CD4-positive, alpha-beta T cell (primary cell): ENCODE measurements at regions not wholly inside any gene's neighbourhood (a gene's known extent, or its start where the extent isn't known, plus 50 kb on each side); places are given as distances from the start of the nearest gene placed in this dataset.

Source experiments
- ATAC-seq: fragments of 200-7000 bp; cut with Tn5 transposase; one replicate; pipeline ENCODE4 v1.10.0; 2022; ENCODE audit warnings: mild to moderate bottlenecking; ENCODE audit not compliant: poor library complexity
- CTCF ChIA-PET: fragments of 350-600 bp; sonication (Branson Sonifier 250); formaldehyde crosslinking; loops from one replicate; lab custom pipeline; 2021; ENCODE audit warnings: antibody characterized with exemption, inconsistent platforms; lab: Charles Lee
- POLR2A ChIA-PET: fragments of 350-600 bp; sonication (Branson Sonifier 250); formaldehyde crosslinking; loops from one replicate; lab custom pipeline; 2021; ENCODE audit warnings: antibody characterized with exemption, inconsistent platforms; lab: Charles Lee
- DNase-seq, 14 experiments: peaks; one replicate each; pipeline ENCODE4 v3.0.0-alpha.2; 2013 to 2020; ENCODE audit warnings: mixed read lengths in 2 of 14
- H3K27ac ChIP-seq, 2 donors: one replicate each; pipeline versions ENCODE4 v1.5.1 to v1.7.0; 2013; ENCODE audit warnings: low read length in 2 of 2, low read depth in 1 of 2, mild to moderate bottlenecking in 1 of 2
- H3K27me3 ChIP-seq, 2 experiments: 1 replicate in 1 of 2; 2 replicates in 1 of 2; pipeline versions ENCODE4 v1.6.1 to v1.7.0; 2013; ENCODE audit warnings: low read length in 2 of 2, control low read depth in 1 of 2, mild to moderate bottlenecking in 1 of 2, moderate library complexity in 1 of 2; ENCODE audit not compliant: insufficient read depth in 2 of 2, control insufficient read depth in 1 of 2
- H3K36me3 ChIP-seq: one replicate; pipeline ENCODE4 v1.6.1; 2013; ENCODE audit warnings: low read length, control low read depth; ENCODE audit not compliant: insufficient read depth
- H3K4me1 ChIP-seq: one replicate; pipeline ENCODE4 v1.6.1; 2013; ENCODE audit warnings: low read length, control low read depth; ENCODE audit not compliant: insufficient read depth
- H3K4me3 ChIP-seq: one replicate; pipeline ENCODE4 v1.5.1; 2013; ENCODE audit warnings: mild to moderate bottlenecking, low read length, moderate library complexity
- H3K9me3 ChIP-seq, 2 experiments: 1 replicate in 1 of 2; 2 replicates in 1 of 2; pipeline versions ENCODE4 v1.6.1 to v1.7.0; 2013; ENCODE audit warnings: low read length in 2 of 2, mild to moderate bottlenecking in 2 of 2, control low read depth in 1 of 2, moderate library complexity in 1 of 2; ENCODE audit not compliant: control insufficient read depth in 1 of 2, insufficient read depth in 1 of 2
- H3K27ac Mint-ChIP-seq: one replicate; pipeline ENCODE4 v1.8.0; 2020; ENCODE audit warnings: mixed read lengths
- H3K27me3 Mint-ChIP-seq: one replicate; pipeline ENCODE4 v1.8.0; 2021; ENCODE audit warnings: mixed read lengths
- H3K36me3 Mint-ChIP-seq: one replicate; pipeline ENCODE4 v1.8.0; 2021; ENCODE audit warnings: low read depth, mixed read lengths
- H3K4me1 Mint-ChIP-seq: one replicate; pipeline ENCODE4 v1.8.0; 2021; ENCODE audit warnings: low read depth, mixed read lengths
- H3K4me3 Mint-ChIP-seq: one replicate; pipeline ENCODE4 v1.8.0; 2020; ENCODE audit warnings: mild to moderate bottlenecking, mixed read lengths
- H3K9me3 Mint-ChIP-seq: one replicate; pipeline ENCODE4 v1.8.0; 2020; ENCODE audit warnings: mixed read lengths
- intact Hi-C, 2 experiments: fragments of 100-400 bp; cut with DNase I in 1 of 2; cut with micrococcal nuclease in 1 of 2; formaldehyde crosslinking; loops; one replicate each; pipeline versions ENCODE4 v1.15.1 to v1.9.0; 2023 to 2025; cut with DNase I, micrococcal nuclease
- TF ChIP-seq, protein P1 (sequence below): fragments of 200-600 bp; IDR thresholded peaks from one replicate; pipeline ENCODE4 v1.8.0; 2022; ENCODE audit warnings: antibody characterized with exemption, mild to moderate bottlenecking

DNA sequence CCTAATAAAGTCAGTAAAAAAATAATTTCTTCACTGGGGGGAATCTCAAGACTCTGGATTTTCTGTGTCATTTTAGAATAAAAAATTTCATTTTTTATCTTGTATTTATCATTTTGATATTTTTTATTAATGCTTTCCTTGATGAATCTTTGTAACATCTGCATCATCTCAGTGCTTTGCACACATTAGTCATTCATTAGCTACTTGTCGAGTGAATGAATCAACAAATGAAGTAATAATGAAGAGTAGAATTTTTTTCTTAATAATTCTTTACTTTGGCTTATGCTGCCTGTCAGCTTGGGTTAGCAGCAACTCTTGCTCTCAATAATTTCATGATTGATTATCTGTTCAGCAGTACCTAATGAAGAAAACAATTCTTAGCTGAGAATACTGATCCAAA, 530.8 kb downstream of the GRXCR1 start:
- intact Hi-C loops: no loop called here
- Mint-ChIP-seq H3K4me1 (no peaks in the 10 kb centered on the region), H3K27me3 (no peaks in the 10 kb centered on the region), H3K9me3 (peaks cover 14% of the 10 kb centered on the region), H3K36me3 (no peaks in the 10 kb centered on the region), H3K4me3 (no peak overlapping the region), H3K27ac (no peak overlapping the region)
- Histone ChIP-seq H3K4me1 (no peaks in the 10 kb centered on the region), H3K36me3 (no peaks in the 10 kb centered on the region), H3K27me3 (no peaks in the 10 kb centered on the region), H3K27ac (no peak overlapping the region), H3K4me3 (no peak overlapping the region), H3K9me3 (peaks cover 0 to 5% of the 10 kb centered on the region in 2 experiments)
- TF ChIP-seq, protein P1, sequence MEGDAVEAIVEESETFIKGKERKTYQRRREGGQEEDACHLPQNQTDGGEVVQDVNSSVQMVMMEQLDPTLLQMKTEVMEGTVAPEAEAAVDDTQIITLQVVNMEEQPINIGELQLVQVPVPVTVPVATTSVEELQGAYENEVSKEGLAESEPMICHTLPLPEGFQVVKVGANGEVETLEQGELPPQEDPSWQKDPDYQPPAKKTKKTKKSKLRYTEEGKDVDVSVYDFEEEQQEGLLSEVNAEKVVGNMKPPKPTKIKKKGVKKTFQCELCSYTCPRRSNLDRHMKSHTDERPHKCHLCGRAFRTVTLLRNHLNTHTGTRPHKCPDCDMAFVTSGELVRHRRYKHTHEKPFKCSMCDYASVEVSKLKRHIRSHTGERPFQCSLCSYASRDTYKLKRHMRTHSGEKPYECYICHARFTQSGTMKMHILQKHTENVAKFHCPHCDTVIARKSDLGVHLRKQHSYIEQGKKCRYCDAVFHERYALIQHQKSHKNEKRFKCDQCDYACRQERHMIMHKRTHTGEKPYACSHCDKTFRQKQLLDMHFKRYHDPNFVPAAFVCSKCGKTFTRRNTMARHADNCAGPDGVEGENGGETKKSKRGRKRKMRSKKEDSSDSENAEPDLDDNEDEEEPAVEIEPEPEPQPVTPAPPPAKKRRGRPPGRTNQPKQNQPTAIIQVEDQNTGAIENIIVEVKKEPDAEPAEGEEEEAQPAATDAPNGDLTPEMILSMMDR: no peak
- ChIA-PET POLR2A (no interaction called here), CTCF (no interaction called here)
- ATAC-seq: no peak
- no peak for DNase-seq

DNA sequence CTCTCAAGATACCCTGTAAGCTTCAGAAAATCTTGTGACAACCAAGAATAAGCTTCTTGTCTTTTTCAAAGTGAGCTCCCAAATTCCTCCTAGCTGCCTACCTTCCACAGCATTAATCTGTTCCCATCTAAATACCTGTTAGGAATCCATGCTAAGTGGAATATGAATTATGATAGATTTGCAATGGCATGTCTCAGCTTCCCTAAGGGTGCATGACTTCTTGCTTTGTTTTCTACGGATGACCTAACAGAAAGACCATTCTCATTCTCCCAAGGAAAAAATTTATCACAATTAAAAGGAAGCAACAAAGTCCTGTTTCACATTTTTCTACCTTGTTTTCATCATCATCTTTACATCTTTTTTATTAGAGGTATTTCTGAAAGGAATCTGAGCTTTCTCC, 532.7 kb downstream of the GRXCR1 start:
- TF ChIP-seq, protein P1: no peak
- H3K27me3 Mint-ChIP-seq: no peaks in the 10 kb centered on the region
- H3K4me1 Mint-ChIP-seq: no peaks in the 10 kb centered on the region
- no peaks in the 10 kb centered on the region for H3K36me3 Mint-ChIP-seq
- Histone ChIP-seq H3K36me3 (no peaks in the 10 kb centered on the region), H3K4me1 (no peaks in the 10 kb centered on the region), H3K27me3 (no peaks in the 10 kb centered on the region), H3K9me3 (peaks cover 5 to 6% of the 10 kb centered on the region in 2 experiments), H3K27ac (no peak overlapping the region), H3K4me3 (no peak overlapping the region)
- no peak overlapping the region for H3K4me3 Mint-ChIP-seq
- ATAC-seq (no peak), DNase-seq (no peak)
- CTCF ChIA-PET: no interaction called here
- POLR2A ChIA-PET: no interaction called here
- intact Hi-C loops: no loop called here
- H3K9me3 Mint-ChIP-seq: peaks cover 16% of the 10 kb centered on the region
- no peak overlapping the region for H3K27ac Mint-ChIP-seq

DNA sequence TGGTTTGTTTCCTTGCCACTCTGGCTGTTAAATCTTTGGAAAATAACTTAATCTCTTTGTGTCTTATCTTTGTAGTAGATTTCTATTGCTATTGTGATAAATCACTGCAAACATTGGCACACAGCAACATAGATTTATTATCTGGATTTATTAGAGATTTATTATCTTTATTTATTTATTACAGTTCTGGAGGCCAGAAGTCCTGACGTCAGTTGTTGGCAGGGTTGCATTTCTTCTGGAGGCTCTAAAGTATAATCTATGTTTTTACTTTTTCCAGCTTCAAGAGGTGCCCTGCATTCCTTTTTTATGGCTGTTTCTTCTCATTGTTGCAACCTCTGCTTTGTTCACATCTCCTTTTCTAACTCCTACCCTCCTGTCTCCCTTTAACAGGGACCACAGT, 542.8 kb downstream of the GRXCR1 start:
- Histone ChIP-seq H3K36me3 (no peaks in the 10 kb centered on the region), H3K9me3 (no peaks in the 10 kb centered on the region), H3K27me3 (no peaks in the 10 kb centered on the region), H3K4me1 (no peaks in the 10 kb centered on the region), H3K4me3 (no peak overlapping the region), H3K27ac (no peak overlapping the region)
- TF ChIP-seq, protein P1: no peak
- intact Hi-C loops: no loop called here
- Mint-ChIP-seq H3K9me3 (peaks cover 17% of the 10 kb centered on the region), H3K27me3 (no peaks in the 10 kb centered on the region), H3K4me1 (no peaks in the 10 kb centered on the region), H3K4me3 (no peak overlapping the region), H3K36me3 (no peaks in the 10 kb centered on the region), H3K27ac (no peak overlapping the region)
- ChIA-PET POLR2A (no interaction called here), CTCF (no interaction called here)
- ATAC-seq: no peak
- DNase-seq: no peak
